ENCODE measurements at regions not wholly inside any gene's neighbourhood (a gene's known extent, or its start where the extent isn't known, plus 50 kb on each side); places are given as distances from the start of the nearest gene placed in this dataset.

DNA sequence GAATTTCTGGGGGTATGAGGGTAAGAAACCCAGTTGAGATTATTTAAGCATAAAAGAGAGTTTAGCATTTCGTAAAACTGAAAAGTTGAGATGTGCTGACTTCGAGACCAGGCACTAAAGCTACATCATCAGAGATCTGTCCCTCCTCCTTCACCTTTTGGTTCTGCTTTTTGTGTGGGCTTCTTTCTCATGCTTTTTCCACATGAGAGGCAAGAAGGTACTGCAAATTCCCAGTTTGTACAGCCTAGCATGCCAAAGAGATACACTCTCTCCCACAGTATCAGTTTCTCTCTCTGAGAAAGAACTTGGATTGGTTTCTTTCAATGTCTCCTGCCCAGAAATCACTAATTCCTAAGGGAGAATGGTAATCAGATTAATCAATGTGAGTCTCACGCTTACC is 584.7 kb downstream of the SEMA5A start:
- TF ChIP-seq, protein P1, sequence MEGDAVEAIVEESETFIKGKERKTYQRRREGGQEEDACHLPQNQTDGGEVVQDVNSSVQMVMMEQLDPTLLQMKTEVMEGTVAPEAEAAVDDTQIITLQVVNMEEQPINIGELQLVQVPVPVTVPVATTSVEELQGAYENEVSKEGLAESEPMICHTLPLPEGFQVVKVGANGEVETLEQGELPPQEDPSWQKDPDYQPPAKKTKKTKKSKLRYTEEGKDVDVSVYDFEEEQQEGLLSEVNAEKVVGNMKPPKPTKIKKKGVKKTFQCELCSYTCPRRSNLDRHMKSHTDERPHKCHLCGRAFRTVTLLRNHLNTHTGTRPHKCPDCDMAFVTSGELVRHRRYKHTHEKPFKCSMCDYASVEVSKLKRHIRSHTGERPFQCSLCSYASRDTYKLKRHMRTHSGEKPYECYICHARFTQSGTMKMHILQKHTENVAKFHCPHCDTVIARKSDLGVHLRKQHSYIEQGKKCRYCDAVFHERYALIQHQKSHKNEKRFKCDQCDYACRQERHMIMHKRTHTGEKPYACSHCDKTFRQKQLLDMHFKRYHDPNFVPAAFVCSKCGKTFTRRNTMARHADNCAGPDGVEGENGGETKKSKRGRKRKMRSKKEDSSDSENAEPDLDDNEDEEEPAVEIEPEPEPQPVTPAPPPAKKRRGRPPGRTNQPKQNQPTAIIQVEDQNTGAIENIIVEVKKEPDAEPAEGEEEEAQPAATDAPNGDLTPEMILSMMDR (optimal IDR thresholded peaks at IDR 0.05 in 1 of 3, IDR thresholded peaks at IDR 0.05 in 1 of 3, conservative IDR thresholded peaks at IDR 0.05 in 1 of 3; ENCODE audit: extremely low read depth in 1 of 3, insufficient read depth in 2 of 3, low read length in 3 of 3): no peak
- no peak for TF ChIP-seq EZH2 (IDR thresholded peaks at IDR 0.05; ENCODE audit: low read length)

Data from keratinocyte (primary cell).